ENCODE measurements at regions not wholly inside any gene's neighbourhood (a gene's known extent, or its start where the extent isn't known, plus 50 kb on each side); places are given as distances from the start of the nearest gene placed in this dataset.

GRCh38 chr4:186948361-186949242 lies 224.9 kb upstream of the FAT1 start:
- in situ Hi-C loops (cut with MboI; ENCODE audit: low pct_ligation_motif_present in 1 of 4, low pct_unique_long_range_greater_than_20kb in 1 of 4, low sequenced_read_pairs in 3 of 4), result loop anchor here (25.0 kb wide), 1 partner anchor 211 kb away; no protein-coding TSS in a partner anchor
- WGBS, 2 donors (ENCODE audit: low coverage in 1 of 2), result 51 to 59% methylated on average over 9 to 14 of the region's 14 CpGs

DNA sequence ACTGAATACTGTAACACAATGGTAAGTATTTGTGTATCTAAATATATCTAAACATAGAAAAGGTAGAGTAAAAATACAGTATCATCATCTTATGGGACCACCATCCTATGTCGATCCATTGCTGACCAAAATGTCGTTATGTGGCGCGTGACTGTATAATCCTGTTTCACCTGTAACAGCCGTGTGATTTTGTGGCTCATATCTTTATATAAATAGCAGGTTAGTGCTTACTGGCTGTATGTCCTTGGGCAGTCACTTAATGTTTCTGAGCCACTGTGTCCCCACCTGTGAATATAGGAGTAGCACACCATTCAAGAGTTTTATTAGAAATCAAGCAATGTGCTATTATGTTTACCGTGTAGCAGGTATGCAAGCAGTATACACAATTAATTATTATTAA lies 226.2 kb upstream of the FAT1 start:
- DNase-seq, result no peak
- Histone ChIP-seq H3K36me3 (no peaks in the 10 kb centered on the region), H3K27me3 (no peaks in the 10 kb centered on the region), H3K4me1 (peaks cover 0 to 20% (median 4%) of the 10 kb centered on the region in 4 donors), H3K27ac (no peak overlapping the region), H3K9me3 (no peaks in the 10 kb centered on the region), H3K4me3 (no peak overlapping the region)
- WGBS, 2 donors (ENCODE audit: low coverage in 1 of 2), result 86 to 92% methylated on average over 5 to 6 of the region's 6 CpGs
- intact Hi-C loops (cut with DNase I; ENCODE audit: low total_unique reads), result no loop called here
- in situ Hi-C loops (cut with MboI; ENCODE audit: low pct_ligation_motif_present in 1 of 4, low pct_unique_long_range_greater_than_20kb in 1 of 4, low sequenced_read_pairs in 3 of 4), result loop anchor here (25.0 kb wide), 1 partner anchor 213 kb away; no protein-coding TSS in a partner anchor
- TF ChIP-seq CTCF (IDR thresholded peaks at IDR 0.05) (no peak), POLR2A (IDR thresholded peaks at IDR 0.05) (no peak), POLR2AphosphoS5 (IDR thresholded peaks at IDR 0.05) (no peak), EP300 (IDR thresholded peaks at IDR 0.05; ENCODE audit: low read depth) (no peak)

More at GRCh38 chr4:186948361-186949242, 224.9 kb upstream of the FAT1 start:
- TF ChIP-seq CTCF (IDR thresholded peaks at IDR 0.05) (peak in 1 of 5 experiments; percentile 7), POLR2A (IDR thresholded peaks at IDR 0.05) (no peak)
- H3K4me1 ChIP-seq, result peaks cover 0 to 26% (median 9%) of the 10 kb centered on the region in 4 donors
- H3K4me3 ChIP-seq, result no peak overlapping the region
- intact Hi-C loops (cut with DNase I; ENCODE audit: low total_unique reads), result no loop called here
- no peaks in the 10 kb centered on the region for H3K9me3 ChIP-seq
- H3K36me3 ChIP-seq, result no peaks in the 10 kb centered on the region
- DNase-seq, result no peak
- no peak overlapping the region for H3K27ac ChIP-seq
- no peaks in the 10 kb centered on the region for H3K27me3 ChIP-seq

DNA sequence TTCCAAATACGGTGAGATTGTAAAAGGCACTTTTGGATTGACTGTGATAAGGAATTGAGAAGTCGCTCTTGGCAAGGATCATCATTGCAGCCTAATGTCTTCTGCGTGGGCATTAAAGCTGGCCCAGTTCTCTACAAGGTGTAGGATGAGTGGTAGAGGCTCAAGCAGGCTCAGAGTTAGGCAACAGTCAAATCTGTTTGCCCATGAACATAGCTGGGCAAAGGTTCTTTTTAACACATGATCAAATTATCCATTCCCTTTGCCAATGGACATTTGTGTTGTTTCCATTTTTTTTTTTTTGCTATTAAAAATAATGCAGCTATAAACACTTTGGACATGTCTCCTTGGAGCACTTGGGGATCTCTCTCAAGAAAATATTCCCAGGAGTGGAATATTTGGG lies 229.1 kb upstream of the FAT1 start:
- no peak overlapping the region for H3K4me3 ChIP-seq
- TF ChIP-seq CTCF (IDR thresholded peaks at IDR 0.05) (no peak), POLR2A (IDR thresholded peaks at IDR 0.05) (no peak), EP300 (IDR thresholded peaks at IDR 0.05; ENCODE audit: low read depth) (no peak), POLR2AphosphoS5 (IDR thresholded peaks at IDR 0.05) (no peak)
- DNase-seq, result no peak
- H3K27ac ChIP-seq, result no peak overlapping the region
- H3K9me3 ChIP-seq, result no peaks in the 10 kb centered on the region
- 73 to 86% methylated on average over 3 of the region's 3 CpGs for WGBS, 2 donors (ENCODE audit: low coverage in 1 of 2)
- no peaks in the 10 kb centered on the region for H3K27me3 ChIP-seq
- intact Hi-C loops (cut with DNase I; ENCODE audit: low total_unique reads), result no loop called here
- in situ Hi-C loops (cut with MboI; ENCODE audit: low pct_ligation_motif_present in 1 of 4, low pct_unique_long_range_greater_than_20kb in 1 of 4, low sequenced_read_pairs in 3 of 4), result no loop called here
- H3K4me1 ChIP-seq, result no peaks in the 10 kb centered on the region
- H3K36me3 ChIP-seq, result no peaks in the 10 kb centered on the region

DNA sequence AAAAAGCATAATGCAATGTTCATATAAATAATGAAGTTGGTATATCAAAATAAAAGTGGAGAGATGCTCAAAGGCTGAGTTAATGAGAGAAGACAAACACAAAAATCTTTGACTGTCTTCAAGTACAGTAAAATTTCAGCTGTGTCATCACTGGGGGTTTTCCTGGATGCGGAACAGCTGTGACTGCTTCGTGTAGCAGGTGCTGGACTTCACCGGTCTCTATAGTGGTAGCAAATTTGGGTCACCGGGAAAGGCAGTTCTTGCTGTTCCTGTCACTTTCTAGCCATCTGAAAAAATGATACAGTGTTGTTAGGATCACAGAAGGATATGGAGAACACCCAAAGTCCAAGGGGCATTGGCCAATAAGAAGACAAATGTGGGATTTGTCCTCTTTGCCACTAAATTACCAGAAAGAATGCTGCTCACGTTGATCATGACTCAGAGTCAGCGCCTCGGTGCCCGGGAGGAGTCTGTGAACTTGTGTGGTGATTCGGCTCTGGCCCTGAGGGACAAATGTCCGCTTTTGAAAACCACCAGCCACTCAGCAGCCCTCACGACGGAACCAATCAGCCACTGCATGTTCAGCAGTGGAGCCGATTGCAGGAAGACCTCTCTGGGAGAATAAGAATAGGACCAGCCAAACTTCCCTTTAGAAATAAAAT lies 230.1 kb upstream of the FAT1 start:
- 84% methylated on average over 4 to 13 of the region's 13 CpGs for WGBS, 2 donors (ENCODE audit: low coverage in 1 of 2)
- no peak overlapping the region for H3K27ac ChIP-seq

More for the DNA sequence above, 230.1 kb upstream of the FAT1 start:
- Histone ChIP-seq H3K27me3 (no peaks in the 10 kb centered on the region), H3K4me3 (no peak overlapping the region), H3K9me3 (no peaks in the 10 kb centered on the region), H3K4me1 (no peaks in the 10 kb centered on the region), H3K36me3 (no peaks in the 10 kb centered on the region)
- in situ Hi-C loops (cut with MboI; ENCODE audit: low pct_ligation_motif_present in 1 of 4, low pct_unique_long_range_greater_than_20kb in 1 of 4, low sequenced_read_pairs in 3 of 4), result no loop called here
- intact Hi-C loops (cut with DNase I; ENCODE audit: low total_unique reads), result no loop called here
- TF ChIP-seq EP300 (IDR thresholded peaks at IDR 0.05; ENCODE audit: low read depth) (no peak), POLR2A (IDR thresholded peaks at IDR 0.05) (no peak), CTCF (IDR thresholded peaks at IDR 0.05) (no peak), POLR2AphosphoS5 (IDR thresholded peaks at IDR 0.05) (no peak)
- DNase-seq, result no peak

Data from transverse colon (tissue), 4 donors.